WTC11 (cell line): ENCODE measurements at regions not wholly inside any gene's neighbourhood (a gene's known extent, or its start where the extent isn't known, plus 50 kb on each side); places are given as distances from the start of the nearest gene placed in this dataset.

Experiments
- ATAC-seq: fragments of 200-7000 bp; cut with Tn5 transposase; 2 replicates; pipeline ENCODE4 v1.10.0; 2021; ENCODE audit warnings: mild to moderate bottlenecking, moderate library complexity
- CTCF ChIA-PET: fragments of 300-600 bp; sonication (Branson Sonifier 250); formaldehyde crosslinking; loops from one replicate; lab custom pipeline; 2021; ENCODE audit warnings: antibody characterized with exemption; lab: Charles Lee
- POLR2A ChIA-PET: fragments of 350-600 bp; sonication (Branson Sonifier 250); formaldehyde crosslinking; loops from one replicate; lab custom pipeline; 2021; ENCODE audit warnings: antibody characterized with exemption; lab: Charles Lee
- DNase-seq: peaks from one replicate; pipeline ENCODE4 v3.0.0; 2021; ENCODE audit warnings: low spot score
- H3K27ac Mint-ChIP-seq: 2 replicates; pipeline ENCODE4 v1.8.0; 2021; ENCODE audit warnings: mixed read lengths
- H3K27me3 Mint-ChIP-seq: 2 replicates; pipeline ENCODE4 v1.8.0; 2021; ENCODE audit warnings: low read depth, mild to moderate bottlenecking, moderate library complexity, mixed read lengths
- H3K36me3 Mint-ChIP-seq: 2 replicates; pipeline ENCODE4 v1.8.0; 2021; ENCODE audit warnings: mixed read lengths
- H3K4me1 Mint-ChIP-seq: 2 replicates; pipeline ENCODE4 v1.8.0; 2022; ENCODE audit warnings: mixed read lengths
- H3K4me3 Mint-ChIP-seq: 2 replicates; pipeline ENCODE4 v1.8.0; 2021; ENCODE audit warnings: mild to moderate bottlenecking, moderate library complexity, mixed read lengths
- H3K9me3 Mint-ChIP-seq: 2 replicates; pipeline ENCODE4 v1.8.0; 2021; ENCODE audit warnings: mixed read lengths
- ATF1 ChIP-seq: sonication (generic); formaldehyde crosslinking; IDR thresholded peaks from 2 replicates; pipeline ENCODE4 v1.8.1; 2023; ENCODE audit warnings: mild to moderate bottlenecking, moderate library complexity, missing genetic modification reagents
- CBFB ChIP-seq: sonication (generic); formaldehyde crosslinking; IDR thresholded peaks from 2 replicates; pipeline ENCODE4 v1.8.1; 2022; ENCODE audit warnings: mild to moderate bottlenecking, low read depth, missing genetic modification reagents
- ETV6 ChIP-seq: sonication (generic); formaldehyde crosslinking; IDR thresholded peaks from 2 replicates; pipeline ENCODE4 v1.8.1; 2022; ENCODE audit warnings: mild to moderate bottlenecking, missing genetic modification reagents
- IRF2 ChIP-seq: sonication (generic); formaldehyde crosslinking; IDR thresholded peaks from 2 replicates; pipeline ENCODE4 v1.8.0; 2022; ENCODE audit warnings: low read depth, missing genetic modification reagents, borderline replicate concordance
- JUN ChIP-seq: sonication (generic); formaldehyde crosslinking; IDR thresholded peaks from 2 replicates; pipeline ENCODE4 v1.8.0; 2023; ENCODE audit warnings: mild to moderate bottlenecking, missing genetic modification reagents
- MXD4 ChIP-seq: fragments of 250-450 bp; sonication (Bioruptor Pico); IDR thresholded peaks from 2 replicates; pipeline ENCODE4 v1.8.0; 2021; ENCODE audit warnings: mild to moderate bottlenecking, moderate library complexity, borderline replicate concordance
- NFE2L1 ChIP-seq: sonication (generic); formaldehyde crosslinking; IDR thresholded peaks from 2 replicates; pipeline ENCODE4 v1.8.1; 2023; ENCODE audit warnings: missing genetic modification reagents
- SMAD4 ChIP-seq: sonication (generic); formaldehyde crosslinking; IDR thresholded peaks from 2 replicates; pipeline ENCODE4 v1.8.0; 2022; ENCODE audit warnings: mild to moderate bottlenecking, missing genetic modification reagents
- SP1 ChIP-seq: sonication (generic); formaldehyde crosslinking; conservative IDR thresholded peaks from 2 replicates; pipeline ENCODE4 v1.8.1; 2022; ENCODE audit warnings: missing genetic modification reagents
- TCF7 ChIP-seq: sonication (generic); formaldehyde crosslinking; IDR thresholded peaks from 2 replicates; pipeline ENCODE4 v1.8.0; 2022; ENCODE audit warnings: mild to moderate bottlenecking, low read depth, missing genetic modification reagents, moderate library complexity
- TEAD1 ChIP-seq: sonication (generic); formaldehyde crosslinking; IDR thresholded peaks from 2 replicates; pipeline ENCODE4 v1.8.0; 2022; ENCODE audit warnings: mild to moderate bottlenecking, missing genetic modification reagents
- TEAD4 ChIP-seq: sonication (generic); formaldehyde crosslinking; IDR thresholded peaks from 2 replicates; pipeline ENCODE4 v1.8.0; 2022; ENCODE audit warnings: mild to moderate bottlenecking, missing genetic modification reagents
- ZNF423 ChIP-seq: fragments of 250-450 bp; sonication (Bioruptor Pico); IDR thresholded peaks from 2 replicates; pipeline ENCODE4 v2.1.2; 2022; ENCODE audit warnings: mild to moderate bottlenecking, moderate library complexity
- TF ChIP-seq, protein P1 (sequence below): sonication (generic); formaldehyde crosslinking; IDR thresholded peaks from 2 replicates; pipeline ENCODE4 v1.8.1; 2023; ENCODE audit warnings: mild to moderate bottlenecking, missing genetic modification reagents, moderate library complexity
- TF ChIP-seq, protein P2 (sequence below): sonication (generic); formaldehyde crosslinking; IDR thresholded peaks from 2 replicates; pipeline ENCODE4 v1.8.0; 2022; ENCODE audit warnings: mild to moderate bottlenecking, missing genetic modification reagents
- TF ChIP-seq, protein P3 (sequence below): sonication (generic); formaldehyde crosslinking; IDR thresholded peaks from 2 replicates; pipeline ENCODE4 v1.8.0; 2022; ENCODE audit warnings: mild to moderate bottlenecking, missing genetic modification reagents
- TF ChIP-seq, protein P4 (sequence below): sonication (generic); formaldehyde crosslinking; IDR thresholded peaks from 2 replicates; pipeline ENCODE4 v1.8.0; 2023; ENCODE audit warnings: mild to moderate bottlenecking, missing genetic modification reagents
- TF ChIP-seq, protein P5 (sequence below): sonication (generic); formaldehyde crosslinking; IDR thresholded peaks from 2 replicates; pipeline ENCODE4 v1.8.1; 2023; ENCODE audit warnings: mild to moderate bottlenecking, missing genetic modification reagents
- TF ChIP-seq, protein P6 (sequence below): sonication (generic); formaldehyde crosslinking; IDR thresholded peaks from 2 replicates; pipeline ENCODE4 v1.8.0; 2022; ENCODE audit warnings: missing genetic modification reagents
- TF ChIP-seq, protein P7 (sequence below): sonication (generic); formaldehyde crosslinking; IDR thresholded peaks from 2 replicates; pipeline ENCODE4 v1.8.1; 2022; ENCODE audit warnings: mild to moderate bottlenecking, moderate library complexity, missing genetic modification reagents

DNA sequence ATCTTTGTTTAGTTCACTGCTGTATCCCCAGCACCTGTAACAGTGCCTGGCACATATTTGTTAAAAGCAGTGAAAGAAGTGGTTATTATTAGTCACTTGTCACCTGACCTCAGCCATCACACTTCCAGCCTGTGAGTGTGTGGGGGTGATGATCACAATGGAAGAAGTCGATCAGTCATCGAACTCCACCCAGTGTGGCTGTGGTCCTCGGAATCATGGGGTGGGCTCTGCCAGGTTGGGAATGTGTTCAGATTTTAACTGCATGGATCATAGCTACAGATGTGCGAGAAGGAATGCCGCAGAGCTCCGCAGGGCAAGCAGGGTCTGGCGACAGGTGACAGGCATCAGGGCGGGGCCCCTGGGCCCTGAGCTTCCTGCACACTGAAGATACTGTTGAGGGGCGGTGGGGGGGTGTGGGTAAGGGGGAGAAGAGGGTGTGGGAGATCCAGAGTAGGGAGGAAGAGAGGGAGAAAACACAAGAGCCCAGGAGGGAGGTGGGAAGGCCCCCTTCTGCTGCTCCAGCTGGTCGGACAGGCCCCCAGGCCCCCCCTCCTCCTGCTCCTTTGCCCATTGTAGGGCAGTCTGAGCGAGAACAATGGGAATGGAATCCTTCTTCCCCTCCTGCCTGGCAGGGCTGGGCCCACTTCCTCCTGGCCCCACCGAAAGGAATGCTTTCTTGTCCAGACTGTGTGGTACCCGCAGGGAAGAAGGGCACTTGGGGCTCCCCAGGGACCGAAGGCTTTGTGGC lies 89.6 kb downstream of the SPRY4 start:
- peaks cover 52% of the 10 kb centered on the region for H3K4me1 Mint-ChIP-seq
- TF ChIP-seq CBFB (CRISPR knock-in tag) (0 out of 2 replicates have a peak, but pooled peaks have one; percentile 48), ETV6 (CRISPR knock-in tag) (peak; percentile 89), TEAD4 (CRISPR knock-in tag) (peak; percentile 49; the same call in 1 of the 2 replicates), ATF1 (CRISPR knock-in tag) (no peak), TEAD1 (peak; percentile 96), ZNF423 (peak; percentile 85), SP1 (CRISPR knock-in tag) (peak; percentile 28; the same call in 1 of the 2 replicates), TCF7 (no peak)
- TF ChIP-seq, protein P1, sequence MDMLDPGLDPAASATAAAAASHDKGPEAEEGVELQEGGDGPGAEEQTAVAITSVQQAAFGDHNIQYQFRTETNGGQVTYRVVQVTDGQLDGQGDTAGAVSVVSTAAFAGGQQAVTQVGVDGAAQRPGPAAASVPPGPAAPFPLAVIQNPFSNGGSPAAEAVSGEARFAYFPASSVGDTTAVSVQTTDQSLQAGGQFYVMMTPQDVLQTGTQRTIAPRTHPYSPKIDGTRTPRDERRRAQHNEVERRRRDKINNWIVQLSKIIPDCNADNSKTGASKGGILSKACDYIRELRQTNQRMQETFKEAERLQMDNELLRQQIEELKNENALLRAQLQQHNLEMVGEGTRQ (CRISPR knock-in tag) = 0 out of 2 replicates have a peak, but pooled peaks have one; percentile 23
- TF ChIP-seq, protein P2, sequence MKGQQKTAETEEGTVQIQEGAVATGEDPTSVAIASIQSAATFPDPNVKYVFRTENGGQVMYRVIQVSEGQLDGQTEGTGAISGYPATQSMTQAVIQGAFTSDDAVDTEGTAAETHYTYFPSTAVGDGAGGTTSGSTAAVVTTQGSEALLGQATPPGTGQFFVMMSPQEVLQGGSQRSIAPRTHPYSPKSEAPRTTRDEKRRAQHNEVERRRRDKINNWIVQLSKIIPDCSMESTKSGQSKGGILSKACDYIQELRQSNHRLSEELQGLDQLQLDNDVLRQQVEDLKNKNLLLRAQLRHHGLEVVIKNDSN (CRISPR knock-in tag) = 0 out of 2 replicates have a peak, but pooled peaks have one; percentile 48
- TF ChIP-seq, protein P3, sequence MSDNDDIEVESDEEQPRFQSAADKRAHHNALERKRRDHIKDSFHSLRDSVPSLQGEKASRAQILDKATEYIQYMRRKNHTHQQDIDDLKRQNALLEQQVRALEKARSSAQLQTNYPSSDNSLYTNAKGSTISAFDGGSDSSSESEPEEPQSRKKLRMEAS = peak; percentile 23; the same call in 1 of the 2 replicates
- TF ChIP-seq, protein P4, sequence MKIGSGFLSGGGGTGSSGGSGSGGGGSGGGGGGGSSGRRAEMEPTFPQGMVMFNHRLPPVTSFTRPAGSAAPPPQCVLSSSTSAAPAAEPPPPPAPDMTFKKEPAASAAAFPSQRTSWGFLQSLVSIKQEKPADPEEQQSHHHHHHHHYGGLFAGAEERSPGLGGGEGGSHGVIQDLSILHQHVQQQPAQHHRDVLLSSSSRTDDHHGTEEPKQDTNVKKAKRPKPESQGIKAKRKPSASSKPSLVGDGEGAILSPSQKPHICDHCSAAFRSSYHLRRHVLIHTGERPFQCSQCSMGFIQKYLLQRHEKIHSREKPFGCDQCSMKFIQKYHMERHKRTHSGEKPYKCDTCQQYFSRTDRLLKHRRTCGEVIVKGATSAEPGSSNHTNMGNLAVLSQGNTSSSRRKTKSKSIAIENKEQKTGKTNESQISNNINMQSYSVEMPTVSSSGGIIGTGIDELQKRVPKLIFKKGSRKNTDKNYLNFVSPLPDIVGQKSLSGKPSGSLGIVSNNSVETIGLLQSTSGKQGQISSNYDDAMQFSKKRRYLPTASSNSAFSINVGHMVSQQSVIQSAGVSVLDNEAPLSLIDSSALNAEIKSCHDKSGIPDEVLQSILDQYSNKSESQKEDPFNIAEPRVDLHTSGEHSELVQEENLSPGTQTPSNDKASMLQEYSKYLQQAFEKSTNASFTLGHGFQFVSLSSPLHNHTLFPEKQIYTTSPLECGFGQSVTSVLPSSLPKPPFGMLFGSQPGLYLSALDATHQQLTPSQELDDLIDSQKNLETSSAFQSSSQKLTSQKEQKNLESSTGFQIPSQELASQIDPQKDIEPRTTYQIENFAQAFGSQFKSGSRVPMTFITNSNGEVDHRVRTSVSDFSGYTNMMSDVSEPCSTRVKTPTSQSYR (CRISPR knock-in tag) = peak; percentile 77
- TF ChIP-seq, protein P5, sequence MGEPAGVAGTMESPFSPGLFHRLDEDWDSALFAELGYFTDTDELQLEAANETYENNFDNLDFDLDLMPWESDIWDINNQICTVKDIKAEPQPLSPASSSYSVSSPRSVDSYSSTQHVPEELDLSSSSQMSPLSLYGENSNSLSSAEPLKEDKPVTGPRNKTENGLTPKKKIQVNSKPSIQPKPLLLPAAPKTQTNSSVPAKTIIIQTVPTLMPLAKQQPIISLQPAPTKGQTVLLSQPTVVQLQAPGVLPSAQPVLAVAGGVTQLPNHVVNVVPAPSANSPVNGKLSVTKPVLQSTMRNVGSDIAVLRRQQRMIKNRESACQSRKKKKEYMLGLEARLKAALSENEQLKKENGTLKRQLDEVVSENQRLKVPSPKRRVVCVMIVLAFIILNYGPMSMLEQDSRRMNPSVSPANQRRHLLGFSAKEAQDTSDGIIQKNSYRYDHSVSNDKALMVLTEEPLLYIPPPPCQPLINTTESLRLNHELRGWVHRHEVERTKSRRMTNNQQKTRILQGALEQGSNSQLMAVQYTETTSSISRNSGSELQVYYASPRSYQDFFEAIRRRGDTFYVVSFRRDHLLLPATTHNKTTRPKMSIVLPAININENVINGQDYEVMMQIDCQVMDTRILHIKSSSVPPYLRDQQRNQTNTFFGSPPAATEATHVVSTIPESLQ (CRISPR knock-in tag) = no peak
- TF ChIP-seq, all 79 proteins: peak for 10
- H3K27ac Mint-ChIP-seq = peak overlapping the region; percentile 97
- H3K4me3 Mint-ChIP-seq = 0 out of 2 replicates have a peak overlapping the region, but pooled peaks have one; percentile 17
- ChIA-PET POLR2A (interaction anchor here (0.6 to 2.7 kb wide), 4 partner anchors 26 to 415 kb away, joined by 3 to 7 read pairs (median 6); partner anchors contain the start of gene SPRY4), CTCF (interaction anchor here (0.5 to 3.9 kb wide), 11 partner anchors 12 to 478 kb away, joined by 3 to 20 read pairs (median 4); partner anchors contain the start of gene GNPDA1)
- H3K9me3 Mint-ChIP-seq = 0 out of 2 replicates have a peak, but pooled peaks cover 7% of the 10 kb centered on the region
- no peaks in the 10 kb centered on the region; the same call in 1 of the 2 replicates for H3K27me3 Mint-ChIP-seq
- no peaks in the 10 kb centered on the region for H3K36me3 Mint-ChIP-seq
- peak; percentile 78 for DNase-seq
- ATAC-seq = peak; percentile 90

DNA sequence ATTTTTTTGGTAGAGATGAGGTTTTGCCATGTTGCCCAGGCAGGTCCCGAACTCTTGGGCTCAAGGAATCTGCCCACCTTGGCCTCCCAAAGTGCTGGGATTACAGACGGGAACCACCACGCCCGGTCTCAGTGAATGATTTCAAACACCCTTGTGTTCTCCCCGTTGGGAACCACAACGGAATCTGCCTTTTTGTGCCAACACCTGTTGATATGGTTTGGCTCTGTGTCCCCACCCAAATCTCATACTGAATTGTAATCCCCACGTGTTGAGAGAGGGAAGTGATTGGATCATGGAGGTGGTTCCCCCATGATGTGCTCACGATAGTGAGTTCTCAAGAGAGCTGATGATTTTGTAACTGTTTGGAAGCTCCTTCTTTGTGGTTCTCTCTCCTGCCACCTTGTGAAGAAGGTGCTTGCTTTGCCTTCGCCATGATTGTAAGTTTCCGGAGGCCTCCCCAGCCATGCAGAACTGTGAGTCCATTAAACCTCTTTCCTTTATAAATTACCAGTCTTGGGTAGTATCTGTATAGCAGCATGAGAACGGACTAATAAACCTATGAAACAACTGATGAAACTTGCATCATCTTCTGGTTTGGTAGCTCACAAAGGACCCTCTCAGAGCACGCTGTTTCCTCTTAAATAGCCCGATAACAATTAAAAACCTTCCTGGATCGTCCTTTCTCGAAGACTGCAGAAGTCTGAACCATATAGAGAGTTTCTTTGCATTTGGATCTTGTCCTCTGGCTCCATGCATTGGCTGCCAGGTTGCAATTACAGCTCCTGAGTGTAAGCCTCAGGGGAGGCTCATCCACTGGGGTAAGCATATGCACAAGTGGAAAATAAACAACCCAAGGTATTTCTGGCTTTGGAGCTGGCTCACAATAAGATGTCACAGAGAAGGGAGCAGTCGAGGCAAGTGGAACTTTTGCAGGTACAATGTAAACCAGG lies 91.5 kb downstream of the SPRY4 start:
- Mint-ChIP-seq H3K27me3 (no peaks in the 10 kb centered on the region; the same call in 1 of the 2 replicates), H3K4me1 (peaks cover 47% of the 10 kb centered on the region), H3K9me3 (peaks cover 4% of the 10 kb centered on the region; the same call in 1 of the 2 replicates), H3K4me3 (no peak overlapping the region), H3K36me3 (no peaks in the 10 kb centered on the region), H3K27ac (peak overlapping the region; percentile 64)
- no peak for DNase-seq
- ATAC-seq = no peak
- POLR2A ChIA-PET = no interaction called here
- CTCF ChIA-PET = interaction anchor here (0.6 to 3.9 kb wide), 4 partner anchors 10 to 422 kb away, joined by 3 to 20 read pairs (median 4); no protein-coding TSS in a partner anchor
- TF ChIP-seq NFE2L1 (CRISPR knock-in tag) (no peak), JUN (no peak), IRF2 (no peak), ATF1 (CRISPR knock-in tag) (no peak), SMAD4 (CRISPR knock-in tag) (no peak), TEAD1 (no peak), MXD4 (CRISPR knock-in tag) (no peak)
- TF ChIP-seq, protein P6, sequence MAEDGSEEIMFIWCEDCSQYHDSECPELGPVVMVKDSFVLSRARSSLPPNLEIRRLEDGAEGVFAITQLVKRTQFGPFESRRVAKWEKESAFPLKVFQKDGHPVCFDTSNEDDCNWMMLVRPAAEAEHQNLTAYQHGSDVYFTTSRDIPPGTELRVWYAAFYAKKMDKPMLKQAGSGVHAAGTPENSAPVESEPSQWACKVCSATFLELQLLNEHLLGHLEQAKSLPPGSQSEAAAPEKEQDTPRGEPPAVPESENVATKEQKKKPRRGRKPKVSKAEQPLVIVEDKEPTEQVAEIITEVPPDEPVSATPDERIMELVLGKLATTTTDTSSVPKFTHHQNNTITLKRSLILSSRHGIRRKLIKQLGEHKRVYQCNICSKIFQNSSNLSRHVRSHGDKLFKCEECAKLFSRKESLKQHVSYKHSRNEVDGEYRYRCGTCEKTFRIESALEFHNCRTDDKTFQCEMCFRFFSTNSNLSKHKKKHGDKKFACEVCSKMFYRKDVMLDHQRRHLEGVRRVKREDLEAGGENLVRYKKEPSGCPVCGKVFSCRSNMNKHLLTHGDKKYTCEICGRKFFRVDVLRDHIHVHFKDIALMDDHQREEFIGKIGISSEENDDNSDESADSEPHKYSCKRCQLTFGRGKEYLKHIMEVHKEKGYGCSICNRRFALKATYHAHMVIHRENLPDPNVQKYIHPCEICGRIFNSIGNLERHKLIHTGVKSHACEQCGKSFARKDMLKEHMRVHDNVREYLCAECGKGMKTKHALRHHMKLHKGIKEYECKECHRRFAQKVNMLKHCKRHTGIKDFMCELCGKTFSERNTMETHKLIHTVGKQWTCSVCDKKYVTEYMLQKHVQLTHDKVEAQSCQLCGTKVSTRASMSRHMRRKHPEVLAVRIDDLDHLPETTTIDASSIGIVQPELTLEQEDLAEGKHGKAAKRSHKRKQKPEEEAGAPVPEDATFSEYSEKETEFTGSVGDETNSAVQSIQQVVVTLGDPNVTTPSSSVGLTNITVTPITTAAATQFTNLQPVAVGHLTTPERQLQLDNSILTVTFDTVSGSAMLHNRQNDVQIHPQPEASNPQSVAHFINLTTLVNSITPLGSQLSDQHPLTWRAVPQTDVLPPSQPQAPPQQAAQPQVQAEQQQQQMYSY (CRISPR knock-in tag) = no peak
- TF ChIP-seq, protein P7, sequence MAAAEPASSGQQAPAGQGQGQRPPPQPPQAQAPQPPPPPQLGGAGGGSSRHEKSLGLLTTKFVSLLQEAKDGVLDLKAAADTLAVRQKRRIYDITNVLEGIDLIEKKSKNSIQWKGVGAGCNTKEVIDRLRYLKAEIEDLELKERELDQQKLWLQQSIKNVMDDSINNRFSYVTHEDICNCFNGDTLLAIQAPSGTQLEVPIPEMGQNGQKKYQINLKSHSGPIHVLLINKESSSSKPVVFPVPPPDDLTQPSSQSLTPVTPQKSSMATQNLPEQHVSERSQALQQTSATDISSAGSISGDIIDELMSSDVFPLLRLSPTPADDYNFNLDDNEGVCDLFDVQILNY (CRISPR knock-in tag) = no peak
